COR-L47 (cell line): ENCODE measurements at regions not wholly inside any gene's neighbourhood (a gene's known extent, or its start where the extent isn't known, plus 50 kb on each side); places are given as distances from the start of the nearest gene placed in this dataset.
"Not testable (repeated sequence)": the region's sequence is repeated elsewhere in the genome, so short reads cannot be mapped to it uniquely, and the experiment has no call there.

Experiments used
- DNase-seq: peaks from one replicate; lab custom pipeline; 2025; lab: John Stamatoyannopoulos, UW

DNA sequence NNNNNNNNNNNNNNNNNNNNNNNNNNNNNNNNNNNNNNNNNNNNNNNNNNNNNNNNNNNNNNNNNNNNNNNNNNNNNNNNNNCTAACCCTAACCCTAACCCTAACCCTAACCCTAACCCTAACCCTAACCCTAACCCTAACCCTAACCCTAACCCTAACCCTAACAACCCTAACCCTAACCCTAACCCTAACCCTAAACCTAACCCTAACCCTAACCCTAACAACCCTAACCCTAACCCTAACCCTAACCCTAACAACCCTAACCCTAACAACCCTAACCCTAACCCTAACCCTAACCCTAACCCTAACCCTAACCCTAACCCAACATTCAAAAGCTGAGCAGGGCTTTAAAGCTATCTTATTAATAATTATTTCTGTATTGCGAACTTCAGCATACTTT is 182.5 kb upstream of the FAM20C start:
- not testable (repeated sequence) for DNase-seq

DNA sequence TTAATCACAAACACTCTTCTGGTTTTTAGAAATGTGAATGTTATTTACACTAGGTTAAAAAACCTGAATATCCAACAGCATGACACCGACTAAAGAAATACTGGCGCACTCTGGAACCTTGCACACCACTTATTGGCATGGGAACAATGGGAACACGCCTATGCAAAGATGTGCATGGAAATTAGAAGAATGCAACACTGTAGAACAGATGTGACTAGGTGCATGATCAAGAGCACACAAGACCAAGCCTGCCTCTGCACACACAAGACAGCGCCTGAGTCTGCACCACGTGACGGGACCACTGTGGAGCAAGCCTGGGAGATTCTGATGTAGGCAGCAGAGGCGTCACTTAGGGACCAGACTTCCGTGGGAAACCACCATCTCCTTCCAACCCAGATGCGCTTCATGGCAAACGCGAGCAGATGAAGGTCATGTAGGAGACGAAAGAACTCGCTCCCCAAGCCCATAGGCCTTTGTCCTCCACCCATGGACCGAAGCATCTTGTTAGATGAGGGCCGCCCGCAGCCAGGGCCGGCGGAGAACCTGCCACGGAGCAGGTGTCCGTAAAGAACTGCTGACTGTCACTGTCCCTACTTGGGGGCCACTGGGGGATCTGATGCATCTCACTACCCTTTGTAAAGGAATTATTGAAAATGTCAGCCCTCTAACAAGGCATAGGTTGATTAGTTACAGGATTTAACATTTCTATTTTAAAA is 159.6 kb upstream of the FAM20C start:
- DNase-seq: not testable (repeated sequence)

DNA sequence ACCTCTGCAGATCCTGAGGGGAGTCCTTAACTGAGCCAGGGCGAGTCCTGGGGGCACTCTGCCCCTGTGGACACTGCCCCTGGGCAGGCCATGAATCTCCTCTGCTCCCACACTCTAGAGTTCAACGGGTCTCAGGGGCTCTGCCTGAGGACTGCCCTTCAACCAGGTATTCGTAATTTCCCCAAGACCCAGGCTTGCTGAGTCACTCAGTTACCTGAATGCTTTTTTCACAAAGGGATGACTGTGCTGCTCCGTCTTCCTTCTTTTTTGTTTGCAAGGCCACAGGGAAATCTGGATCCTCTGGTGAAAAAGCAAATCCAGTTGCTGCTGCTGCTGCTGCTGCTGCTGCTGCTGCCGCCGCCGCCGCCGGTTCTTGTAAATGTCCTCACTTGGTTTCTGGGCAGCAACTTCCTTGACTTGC is 157.2 kb upstream of the FAM20C start:
- not testable (repeated sequence) for DNase-seq

DNA sequence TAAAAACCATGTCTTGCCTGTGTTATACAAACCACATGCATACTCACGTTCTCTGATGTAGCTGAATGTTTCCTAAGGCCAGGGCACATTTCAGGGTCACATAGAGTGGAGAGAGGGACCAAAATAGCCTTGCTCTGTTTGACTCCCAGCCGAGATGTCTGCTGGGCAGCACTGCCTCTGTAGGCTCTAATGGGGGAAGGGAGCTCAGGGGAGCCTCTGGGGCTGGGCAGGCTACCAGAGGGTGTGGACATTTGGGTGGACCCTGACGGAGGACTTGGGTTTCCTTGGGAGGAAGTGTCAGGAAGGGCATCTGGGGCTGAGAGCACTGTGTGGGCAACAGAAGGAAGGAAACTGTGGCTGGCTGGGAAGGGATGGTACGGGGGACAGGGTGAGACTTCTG is 155.8 kb upstream of the FAM20C start:
- not testable (repeated sequence) for DNase-seq

DNA sequence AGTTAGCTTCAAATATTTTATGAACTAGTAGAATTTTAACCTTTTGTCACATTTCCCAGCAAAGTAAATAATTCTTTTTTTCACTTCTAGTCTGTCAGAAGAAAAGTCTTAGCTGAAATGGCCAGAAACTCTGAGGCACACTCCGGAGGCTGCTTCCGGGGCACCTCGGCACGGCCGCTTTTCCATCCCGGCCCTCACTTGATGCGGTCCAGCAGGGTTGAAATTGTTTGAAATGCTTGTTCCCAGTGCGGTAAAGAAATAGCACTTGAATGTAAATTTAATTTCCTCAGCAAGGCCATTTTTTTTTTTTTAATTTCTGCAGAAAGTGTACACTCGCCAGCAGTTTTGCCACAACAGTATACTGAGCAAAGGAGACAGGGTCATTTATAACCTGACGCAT is 154.7 kb upstream of the FAM20C start:
- not testable (repeated sequence) for DNase-seq

DNA sequence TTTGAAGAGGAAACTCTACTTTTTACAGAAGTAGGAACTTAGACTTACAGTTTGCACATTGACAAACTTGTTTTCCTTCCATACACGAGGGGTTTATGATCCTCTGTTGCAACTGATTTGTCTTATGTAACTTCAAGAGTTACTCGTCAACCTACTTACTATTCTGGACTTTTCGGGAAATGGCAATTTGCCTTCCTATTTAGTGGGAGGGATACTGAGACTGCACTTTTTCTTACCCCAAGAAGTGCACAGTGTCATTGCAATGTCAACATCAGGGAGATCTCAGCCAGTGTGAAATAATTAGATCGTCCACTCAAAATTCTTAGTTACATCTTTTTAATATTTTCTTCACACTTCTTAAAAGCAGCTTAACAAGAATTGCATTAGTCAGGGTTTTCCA is 153.9 kb upstream of the FAM20C start:
- not testable (repeated sequence) for DNase-seq

DNA sequence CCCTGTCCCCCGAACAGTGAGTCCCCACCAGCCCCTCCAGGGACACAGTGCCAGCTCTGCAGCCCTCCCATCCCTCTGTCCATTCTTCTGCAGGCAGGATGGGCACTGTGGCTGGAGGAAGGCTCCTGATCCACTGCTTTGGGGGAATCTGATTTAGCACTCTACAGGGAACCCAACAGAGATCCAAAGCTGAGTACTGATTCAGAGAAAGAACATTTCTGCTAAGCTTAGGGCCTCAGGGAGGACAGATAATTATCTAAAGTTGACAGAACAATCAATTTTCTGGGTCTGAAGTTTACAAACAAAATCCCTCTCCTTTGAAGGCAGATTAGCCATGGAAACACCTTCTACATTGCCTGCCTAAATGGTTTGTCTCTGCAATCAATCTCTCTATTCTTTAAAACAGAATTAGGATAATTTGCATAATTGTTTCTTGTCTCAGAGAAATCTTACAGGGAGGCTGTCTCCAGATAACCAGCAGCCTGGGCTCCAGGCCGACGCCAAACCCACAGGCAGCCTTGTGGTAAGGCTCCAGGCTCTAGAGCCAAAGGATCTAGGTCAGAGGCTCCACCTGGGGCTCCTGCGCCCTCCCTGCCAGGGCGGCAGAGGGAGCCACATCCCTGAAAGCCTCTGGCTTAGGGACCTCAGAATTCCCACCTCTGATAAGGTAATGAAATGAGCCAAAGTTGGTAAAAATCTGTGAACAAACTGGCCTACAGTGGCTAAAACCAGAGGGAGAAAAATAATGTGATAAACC is 152.2 kb upstream of the FAM20C start:
- not testable (repeated sequence) for DNase-seq

DNA sequence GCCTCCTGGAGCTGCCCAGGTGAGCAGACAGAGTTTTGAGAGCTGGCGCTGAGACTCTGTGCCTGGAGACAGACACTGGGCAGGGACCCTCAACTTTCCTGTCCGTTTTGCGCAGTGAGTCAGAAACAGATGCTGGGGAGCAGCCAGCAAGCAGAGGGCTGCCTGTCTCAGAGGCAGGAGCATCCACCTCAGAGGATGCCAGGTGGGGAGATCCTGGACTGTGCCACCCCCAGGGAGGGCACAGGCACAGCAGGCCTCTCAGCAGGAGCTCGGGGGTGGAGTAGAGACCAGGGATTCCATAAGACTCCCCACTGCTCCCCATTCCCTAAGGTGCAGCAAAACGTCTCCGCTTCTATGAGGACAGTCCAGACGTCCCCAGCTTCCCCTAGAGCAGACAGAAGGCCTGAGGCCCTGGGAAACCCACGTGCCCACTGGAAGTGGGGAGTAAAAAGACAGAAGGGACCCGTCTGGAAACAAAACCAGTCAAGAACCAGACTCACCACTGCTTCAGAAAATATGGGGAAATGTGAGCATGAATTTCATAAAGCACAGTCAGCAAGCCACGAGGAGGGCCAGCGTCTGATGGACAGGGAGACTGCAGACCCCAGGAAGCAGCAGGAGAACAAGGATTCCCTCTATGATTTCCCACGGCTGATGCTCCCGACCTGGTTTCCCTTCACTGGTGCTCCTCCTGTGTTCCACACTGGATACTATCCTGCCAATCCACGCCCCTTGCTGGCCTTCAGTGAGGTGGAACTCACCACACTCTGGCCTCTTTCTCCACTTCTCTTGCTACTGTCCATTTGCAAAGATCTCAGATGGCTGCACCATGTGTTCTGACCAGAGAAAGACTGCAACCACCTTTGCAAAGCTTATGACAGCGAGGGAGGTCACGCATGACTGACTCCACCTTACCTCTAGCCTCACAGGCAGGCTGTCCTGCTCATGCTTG is 151.3 kb upstream of the FAM20C start:
- DNase-seq: no peak

DNA sequence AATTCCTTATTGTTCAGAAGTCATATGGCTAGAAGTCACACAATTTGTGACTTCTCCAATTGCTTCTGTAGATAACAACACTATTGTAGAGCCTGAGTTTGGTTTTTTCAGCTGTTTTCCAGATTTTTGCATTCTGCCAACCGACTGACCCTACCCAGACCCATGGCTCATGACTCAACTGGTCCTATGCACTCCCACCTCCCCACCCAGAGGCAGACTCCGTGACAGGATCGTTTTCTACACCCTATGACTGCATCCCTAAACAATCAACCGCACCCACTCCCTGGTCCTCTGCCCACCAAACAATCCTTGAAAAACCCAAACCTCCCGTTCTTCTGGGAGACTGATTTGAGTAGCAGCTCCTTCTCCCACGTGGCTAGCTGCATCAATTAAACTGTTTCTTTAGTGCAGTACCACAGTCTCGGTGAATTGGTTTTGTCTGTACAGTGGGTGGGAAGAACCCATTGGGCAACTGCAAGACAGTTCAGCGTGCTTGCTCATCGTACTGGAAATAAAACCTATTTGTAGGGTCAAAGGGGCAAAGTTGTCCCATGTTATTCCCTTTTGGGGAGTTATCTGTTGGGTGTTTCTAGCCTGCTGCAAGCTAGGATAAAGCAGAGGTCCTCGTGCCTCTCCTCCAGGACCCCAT is 150.3 kb upstream of the FAM20C start:
- no peak for DNase-seq

DNA sequence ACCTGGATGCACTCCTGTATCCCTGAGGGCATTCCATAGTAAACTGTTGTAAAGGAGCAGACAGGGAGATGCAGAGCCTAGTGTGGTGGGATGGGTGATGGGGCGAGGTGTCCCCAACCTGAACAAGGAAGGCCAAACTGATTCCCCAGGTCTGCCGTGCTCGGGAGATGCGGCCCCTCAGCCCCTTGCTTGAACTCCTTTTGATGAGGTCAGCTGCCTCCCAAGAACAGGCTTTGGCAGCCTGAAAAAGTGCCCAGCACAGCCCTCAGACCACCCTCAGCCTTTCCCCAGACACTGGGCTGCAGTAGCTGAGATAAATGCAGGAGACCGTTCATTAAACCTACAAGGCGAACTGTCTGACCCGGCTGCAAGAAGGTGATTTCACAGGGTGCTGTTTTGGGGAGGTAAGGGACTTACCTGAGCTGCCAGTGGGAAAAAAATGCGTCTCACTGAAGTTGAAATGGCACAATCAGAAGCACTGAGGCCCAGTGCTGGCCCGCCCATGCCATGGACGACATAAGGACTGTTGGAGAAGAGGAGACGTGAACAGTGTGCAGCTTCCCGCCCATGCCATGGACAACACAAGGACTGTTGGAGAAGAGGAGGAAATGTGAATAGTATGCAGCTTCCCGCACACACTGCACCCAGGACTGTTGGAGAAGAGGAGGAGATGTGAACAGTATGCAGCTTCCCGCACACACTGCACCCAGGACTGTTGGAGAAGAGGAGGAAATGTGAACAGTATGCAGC is 148.4 kb upstream of the FAM20C start:
- DNase-seq: no peak

DNA sequence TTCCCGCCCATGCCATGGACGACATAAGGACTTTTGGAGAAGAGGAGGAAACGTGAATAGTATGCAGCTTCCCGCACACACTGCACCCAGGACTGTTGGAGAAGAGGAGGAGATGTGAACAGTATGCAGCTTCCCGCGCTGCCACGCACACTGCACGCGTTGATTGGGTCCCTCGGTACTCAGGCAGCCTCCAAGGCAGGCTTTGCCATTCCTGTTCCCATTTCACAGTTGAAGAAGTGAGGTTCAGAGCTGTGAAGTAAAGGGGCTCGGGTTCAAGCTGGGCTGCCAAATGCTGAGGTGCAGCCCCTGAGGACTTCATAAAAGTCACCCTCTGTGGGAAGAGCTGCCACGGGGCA is 147.9 kb upstream of the FAM20C start:
- no peak for DNase-seq

DNA sequence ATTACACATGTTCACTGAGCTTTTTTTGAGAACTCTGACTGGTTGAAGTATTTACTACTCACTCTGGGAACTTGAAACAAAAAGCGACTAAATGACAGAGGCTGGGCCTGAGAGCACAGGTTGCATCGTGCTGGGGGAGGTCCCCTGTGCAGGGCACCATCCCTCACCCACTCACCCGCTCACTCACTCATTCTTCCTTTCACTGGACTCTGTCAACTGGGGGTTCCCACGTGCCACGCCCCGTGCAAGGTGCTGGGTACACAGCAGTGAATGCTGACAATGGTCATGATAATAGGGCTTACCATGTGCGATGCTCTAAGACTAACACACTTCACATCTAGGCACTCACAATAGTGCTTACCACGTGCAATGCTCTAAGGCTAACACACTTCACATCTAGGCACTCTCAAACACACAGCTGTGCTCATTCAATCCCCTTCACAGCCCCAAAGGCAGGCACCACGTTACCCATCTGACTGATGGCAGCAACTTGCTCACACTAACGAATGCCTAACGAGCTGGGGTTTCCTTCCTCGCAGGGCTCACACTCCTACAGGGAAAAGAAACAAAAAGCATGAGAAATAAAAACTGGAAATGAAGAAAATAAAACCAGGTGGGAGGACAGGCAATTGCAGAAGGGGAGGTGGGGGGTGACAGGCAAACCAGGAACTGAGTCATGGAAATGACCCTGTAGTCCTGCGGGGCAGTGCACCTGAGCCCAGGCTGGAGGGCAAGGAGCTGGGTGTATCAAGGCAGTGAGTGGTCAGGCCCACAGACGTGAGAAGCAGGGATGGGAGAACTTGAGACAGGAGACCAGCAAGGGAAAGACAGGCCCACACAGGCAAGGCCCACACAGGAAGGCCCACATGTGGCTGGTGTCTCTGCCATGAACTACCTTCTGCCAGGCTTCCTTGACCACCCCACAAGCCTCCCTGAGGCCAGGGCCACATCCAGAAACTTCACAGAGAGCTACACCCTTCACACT is 147.0 kb upstream of the FAM20C start:
- no peak for DNase-seq

DNA sequence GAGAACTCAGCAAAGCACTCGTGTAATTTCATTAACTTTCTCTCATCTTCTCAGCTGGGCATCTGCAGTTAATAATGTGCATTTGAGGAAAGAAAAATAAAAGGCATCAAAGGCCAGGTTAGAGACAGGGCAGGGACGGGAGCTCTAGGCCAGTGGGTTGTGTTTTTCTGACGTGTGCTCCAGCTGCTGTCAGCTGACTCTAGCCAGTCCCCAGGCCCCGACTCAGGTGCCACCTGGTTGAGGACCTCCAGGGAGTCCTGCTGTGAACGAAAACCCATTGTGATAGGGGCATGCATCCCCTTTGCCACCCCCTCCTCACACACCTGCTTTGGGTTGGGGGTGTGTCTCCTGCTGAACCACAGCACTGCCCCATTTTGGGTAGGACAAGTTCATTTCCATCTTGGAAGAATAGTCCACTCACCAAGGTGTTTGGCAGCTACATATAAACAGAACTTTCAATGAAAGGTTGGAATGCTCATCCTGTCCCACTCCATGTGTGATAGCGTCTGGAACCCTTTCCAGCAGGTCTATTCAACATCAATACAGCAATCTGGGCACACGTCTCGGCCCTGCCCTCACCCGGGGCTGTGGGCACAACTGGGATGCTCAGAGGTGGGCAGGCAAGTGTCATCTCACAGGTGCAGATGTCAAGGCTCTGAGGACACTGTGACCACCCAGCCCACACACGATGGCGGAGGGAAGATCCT is 146.1 kb upstream of the FAM20C start:
- DNase-seq: no peak

DNA sequence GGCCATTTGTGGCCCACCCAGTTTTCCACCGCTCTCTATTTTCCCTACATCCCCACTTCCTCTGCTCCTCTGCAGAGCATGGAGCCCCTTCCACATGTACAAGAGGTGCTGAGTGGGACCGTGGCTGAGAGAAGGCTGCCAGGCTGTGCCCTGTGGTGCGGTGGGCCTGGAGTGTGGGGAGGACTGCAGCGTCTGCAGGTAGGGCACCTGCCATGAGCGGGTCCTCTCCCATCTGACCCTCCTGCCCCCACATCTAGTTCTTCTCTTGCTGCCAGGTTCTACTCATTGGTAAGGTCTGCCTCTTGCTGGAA is 145.6 kb upstream of the FAM20C start:
- no peak for DNase-seq

DNA sequence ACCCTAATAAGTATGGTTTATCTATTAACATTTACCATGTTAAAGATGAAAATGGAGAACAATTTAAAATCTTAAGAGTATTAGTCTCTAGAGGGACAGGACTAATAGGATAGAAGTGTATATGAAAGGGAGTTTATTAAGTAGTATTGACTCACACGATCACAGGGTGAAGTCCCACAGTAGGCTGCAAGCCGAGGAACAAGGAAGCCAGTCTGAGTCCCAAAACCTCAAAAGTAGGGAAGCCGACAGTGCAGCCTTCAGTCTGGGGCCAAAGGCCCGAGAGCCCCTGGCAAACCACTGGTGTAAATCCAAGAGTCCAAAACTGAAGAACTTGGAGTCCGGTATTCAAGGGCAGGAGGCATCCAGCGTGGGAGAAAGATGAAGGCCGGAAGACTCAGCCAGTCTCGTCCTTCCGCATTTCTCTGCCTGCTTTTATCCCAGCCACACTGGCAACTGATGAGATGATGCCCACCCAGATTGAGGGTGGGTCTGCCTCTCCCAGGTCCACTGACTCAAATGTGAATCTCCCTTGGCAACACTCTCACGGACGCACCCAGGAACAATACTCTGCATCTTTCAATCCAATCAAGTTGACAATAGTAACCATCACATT is 140.8 kb upstream of the FAM20C start:
- DNase-seq: no peak

DNA sequence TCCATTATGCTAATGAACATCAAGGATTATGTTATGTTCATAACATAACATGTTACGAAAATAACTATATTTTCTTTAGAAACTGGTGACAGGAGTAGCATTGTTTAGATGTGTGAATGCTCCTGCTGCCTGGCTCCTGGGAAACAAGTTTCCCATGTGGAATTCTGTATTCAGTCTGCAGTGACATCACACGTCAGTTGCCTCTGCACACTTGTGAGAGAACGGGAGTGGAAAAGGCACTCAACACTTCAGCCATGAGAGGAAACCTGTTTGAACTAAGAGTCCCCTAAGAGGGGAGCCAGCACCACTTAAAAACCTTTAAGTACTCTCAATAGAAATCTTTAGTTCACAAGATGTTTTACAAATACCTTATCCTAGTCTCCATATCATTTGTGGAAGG is 140.3 kb upstream of the FAM20C start:
- no peak for DNase-seq

DNA sequence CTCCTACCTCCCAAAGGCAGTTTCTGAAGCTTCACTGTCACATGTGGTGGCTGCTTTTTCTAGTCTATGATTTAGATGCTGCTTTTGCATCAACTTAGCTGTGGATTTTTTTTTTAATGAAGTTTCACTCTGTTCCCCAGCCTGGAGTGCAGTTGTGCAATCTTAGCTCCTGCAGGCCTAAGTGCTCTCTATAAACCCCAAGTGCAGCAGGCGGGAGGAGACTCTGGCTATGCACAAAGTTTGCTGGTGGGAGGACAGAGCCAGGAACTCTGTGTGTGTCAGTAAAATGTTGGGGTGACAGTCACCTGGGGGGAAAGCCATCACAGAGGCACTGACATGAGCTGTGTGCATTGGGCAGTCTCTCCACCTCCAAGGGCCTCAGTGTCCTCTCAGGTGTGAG is 138.8 kb upstream of the FAM20C start:
- no peak for DNase-seq

DNA sequence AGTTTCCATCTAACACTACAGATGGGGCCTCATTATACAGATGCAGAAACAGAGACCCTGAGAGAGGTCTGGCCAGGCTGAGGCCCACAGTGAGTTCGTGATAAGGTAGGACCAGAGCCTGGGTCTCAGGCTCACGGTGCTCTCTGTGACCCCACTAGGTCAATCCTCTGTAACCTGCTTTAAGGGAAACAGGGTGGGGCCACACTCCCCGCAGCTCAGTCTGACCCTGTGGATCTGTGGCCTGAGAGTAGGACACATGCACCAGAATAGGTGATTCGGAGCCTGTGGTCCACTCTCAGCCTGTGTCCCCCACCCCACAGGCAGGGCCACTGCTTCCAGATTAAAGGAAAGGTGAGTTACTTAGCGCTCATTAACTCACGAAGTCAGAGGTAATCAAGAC is 137.8 kb upstream of the FAM20C start:
- DNase-seq: no peak

DNA sequence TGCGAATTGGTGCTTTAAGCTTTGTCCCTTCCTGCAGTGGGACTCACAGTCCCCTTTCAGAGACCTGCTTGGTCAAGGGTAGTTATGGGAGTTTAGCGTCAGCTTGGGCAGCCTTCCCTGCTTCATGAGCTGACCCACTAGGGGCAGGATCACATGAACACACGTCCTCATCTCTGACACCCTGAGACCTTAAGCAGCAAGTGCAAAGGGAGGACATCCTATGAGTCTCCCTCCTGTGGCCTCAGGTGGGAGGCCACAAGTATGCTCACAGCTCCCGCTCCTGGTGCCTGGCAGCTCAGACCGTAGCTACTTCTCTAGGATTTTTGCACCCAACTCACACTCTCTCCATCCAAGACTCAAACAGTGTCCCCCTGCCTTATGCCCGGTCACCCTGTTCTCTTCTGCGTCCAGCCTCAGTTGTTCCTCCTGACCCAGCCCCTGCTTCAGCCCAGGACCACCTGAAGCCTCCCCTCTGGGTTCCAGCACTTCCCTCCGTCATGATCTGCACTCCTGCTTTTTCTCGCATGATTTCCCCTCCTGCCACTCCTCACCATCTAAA is 136.6 kb upstream of the FAM20C start:
- no peak for DNase-seq
